PC-9 (cell line): ENCODE measurements at regions not wholly inside any gene's neighbourhood (a gene's known extent, or its start where the extent isn't known, plus 50 kb on each side); places are given as distances from the start of the nearest gene placed in this dataset.

Experiments used
- BruUV-seq: library from RNA; stranded (reverse); fragments of 400-500 nt; replicated peaks from 2 replicates; lab custom pipeline; 2021; lab: Mats Ljungman, UMichigan
- CTCF ChIA-PET: fragments of 300-600 bp; sonication (Branson Sonifier 250); formaldehyde crosslinking; loops from one replicate; lab custom pipeline; 2022; ENCODE audit warnings: antibody characterized with exemption; lab: Charles Lee
- POLR2A ChIA-PET: fragments of 300-600 bp; sonication (Branson Sonifier 250); formaldehyde crosslinking; loops from one replicate; lab custom pipeline; 2022; ENCODE audit warnings: antibody characterized with exemption; ENCODE audit not compliant: unreplicated experiment; lab: Charles Lee
- DNase-seq, 2 experiments: peaks; one replicate each; pipeline versions ENCODE4 v3.0.0 to v3.0.0-alpha.2; 2015 to 2022; ENCODE audit warnings: mixed read lengths in 1 of 2
- H2AFZ ChIP-seq: fragments of 200-600 bp; sonication (generic); 2 replicates; pipeline ENCODE4 v1.8.1; 2017; ENCODE audit warnings: antibody characterized with exemption
- H3F3A ChIP-seq: fragments of 200-600 bp; sonication (generic); 2 replicates; pipeline ENCODE4 v1.8.1; 2017; ENCODE audit warnings: antibody characterized with exemption, mild to moderate bottlenecking, low read depth; ENCODE audit not compliant: insufficient read depth
- H3K27ac ChIP-seq: fragments of 200-600 bp; sonication (generic); 2 replicates; pipeline ENCODE4 v1.6.1; 2016; ENCODE audit warnings: mixed run types
- H3K27me3 ChIP-seq: fragments of 200-600 bp; sonication (generic); 2 replicates; pipeline ENCODE4 v1.6.1; 2016; ENCODE audit warnings: low read depth, mixed run types; ENCODE audit not compliant: insufficient read depth
- H3K36me3 ChIP-seq: fragments of 200-600 bp; sonication (generic); 2 replicates; pipeline ENCODE4 v1.6.1; 2016; ENCODE audit warnings: low read depth, mixed run types
- H3K4me1 ChIP-seq: fragments of 200-600 bp; sonication (generic); replicated peaks from 2 replicates; pipeline ENCODE4 v1.6.1; 2016; ENCODE audit warnings: mixed run types; ENCODE audit not compliant: insufficient read depth
- H3K4me2 ChIP-seq: fragments of 200-600 bp; sonication (generic); 2 replicates; pipeline ENCODE4 v1.6.1; 2017; ENCODE audit warnings: mixed run types
- H3K4me3 ChIP-seq: fragments of 200-600 bp; sonication (generic); 2 replicates; pipeline ENCODE4 v1.6.1; 2016; ENCODE audit warnings: mixed run types
- H3K79me2 ChIP-seq: fragments of 200-600 bp; sonication (generic); 2 replicates; pipeline ENCODE4 v1.6.1; 2017; ENCODE audit warnings: low read depth, mixed run types
- H3K9me2 ChIP-seq: fragments of 200-600 bp; sonication (generic); 2 replicates; pipeline ENCODE4 v1.8.1; 2017; ENCODE audit warnings: mild to moderate bottlenecking; ENCODE audit not compliant: insufficient read depth
- H3K9me3 ChIP-seq: fragments of 200-600 bp; sonication (generic); 2 replicates; pipeline ENCODE4 v1.8.1; 2016; ENCODE audit warnings: low read depth; ENCODE audit not compliant: insufficient read depth
- H4K20me1 ChIP-seq: fragments of 200-600 bp; sonication (generic); 2 replicates; pipeline ENCODE4 v1.8.1; 2017; ENCODE audit not compliant: insufficient read depth
- CTCF ChIP-seq: fragments of 200-600 bp; sonication (generic); conservative IDR thresholded peaks from 2 replicates; pipeline ENCODE4 v1.6.1; 2017; ENCODE audit warnings: mixed run types, antibody characterized with exemption, mild to moderate bottlenecking, moderate library complexity
- EZH2 ChIP-seq: fragments of 200-600 bp; sonication (generic); IDR thresholded peaks from 2 replicates; pipeline ENCODE4 v1.8.0; 2017; ENCODE audit warnings: antibody characterized with exemption, low read depth
- intact Hi-C: fragments of 100-400 bp; cut with micrococcal nuclease; formaldehyde crosslinking; loops from one replicate; pipeline ENCODE4 v1.10.0; 2022; ENCODE audit not compliant: unreplicated experiment

GRCh38 chr17:27082023-27082774 lies 211.7 kb upstream of the WSB1 start:
- H3K79me2 ChIP-seq, result no peaks in the 10 kb centered on the region

GRCh38 chr17:27082775-27083154 lies 211.1 kb upstream of the WSB1 start:
- peaks cover 41% of the 10 kb centered on the region for H3K27me3 ChIP-seq
- H3K4me2 ChIP-seq, result no peak overlapping the region
- H3K9me3 ChIP-seq, result no peaks in the 10 kb centered on the region
- H3K9me2 ChIP-seq, result no peaks in the 10 kb centered on the region
- intact Hi-C loops, result no loop called here
- no peaks in the 10 kb centered on the region for H3K36me3 ChIP-seq
- ChIA-PET POLR2A (no interaction called here), CTCF (no interaction called here)
- H3K4me3 ChIP-seq, result no peak overlapping the region
- no TSS peak for BruUV-seq
- no peaks in the 10 kb centered on the region for H3K4me1 ChIP-seq
- TF ChIP-seq EZH2 (no peak), CTCF (no peak)
- no peaks in the 10 kb centered on the region for H3K79me2 ChIP-seq
- no peaks in the 10 kb centered on the region for H3F3A ChIP-seq
- H2AFZ ChIP-seq, result no peak overlapping the region
- no peaks in the 10 kb centered on the region for H4K20me1 ChIP-seq
- DNase-seq, result no peak
- H3K27ac ChIP-seq, result no peak overlapping the region

More at GRCh38 chr17:27082023-27082774, 211.7 kb upstream of the WSB1 start:
- intact Hi-C loops, result no loop called here
- CTCF ChIA-PET, result no interaction called here
- Histone ChIP-seq H3K36me3 (no peaks in the 10 kb centered on the region), H3K9me3 (no peaks in the 10 kb centered on the region), H3F3A (no peaks in the 10 kb centered on the region), H3K27me3 (peaks cover 40% of the 10 kb centered on the region), H2AFZ (no peak overlapping the region), H3K9me2 (no peaks in the 10 kb centered on the region), H3K4me3 (no peak overlapping the region), H4K20me1 (no peaks in the 10 kb centered on the region), H3K4me2 (no peak overlapping the region), H3K27ac (no peak overlapping the region), H3K4me1 (no peaks in the 10 kb centered on the region)
- POLR2A ChIA-PET, result no interaction called here
- DNase-seq, result no peak
- BruUV-seq, result no TSS peak
- no peak for TF ChIP-seq CTCF
- no peak for TF ChIP-seq EZH2

GRCh38 chr17:27083408-27084185 lies 210.3 kb upstream of the WSB1 start:
- no peaks in the 10 kb centered on the region for H3F3A ChIP-seq
- H3K9me3 ChIP-seq, result no peaks in the 10 kb centered on the region
- no peak overlapping the region for H3K27ac ChIP-seq
- BruUV-seq, result no TSS peak
- DNase-seq, result no peak
- no peaks in the 10 kb centered on the region for H3K9me2 ChIP-seq
- H3K4me3 ChIP-seq, result no peak overlapping the region
- ChIA-PET POLR2A (no interaction called here), CTCF (no interaction called here)
- TF ChIP-seq EZH2 (no peak), CTCF (no peak)
- intact Hi-C loops, result no loop called here
- H3K36me3 ChIP-seq, result no peaks in the 10 kb centered on the region
- H4K20me1 ChIP-seq, result no peaks in the 10 kb centered on the region
- H3K79me2 ChIP-seq, result no peaks in the 10 kb centered on the region
- H2AFZ ChIP-seq, result no peak overlapping the region
- no peaks in the 10 kb centered on the region for H3K4me1 ChIP-seq
- H3K27me3 ChIP-seq, result peaks cover 46% of the 10 kb centered on the region
- no peak overlapping the region for H3K4me2 ChIP-seq
